A549 (cell line): ENCODE measurements at regions not wholly inside any gene's neighbourhood (a gene's known extent, or its start where the extent isn't known, plus 50 kb on each side); places are given as distances from the start of the nearest gene placed in this dataset.

Experiments used
- ATAC-seq, 2 experiments: fragments of 200-7000 bp in 1 of 2; fragments of >200 bp in 1 of 2; cut with Nextera tagmentation in 1 of 2; cut with Tn5 transposase in 1 of 2; 3 replicates each; pipeline versions ENCODE4 v1.8.0 to v1.9.1; 2018 to 2020; ENCODE audit warnings: mild to moderate bottlenecking in 1 of 2, moderate library complexity in 1 of 2
- CTCF ChIA-PET: fragments of 300-600 bp; sonication (Branson Sonifier 250); formaldehyde crosslinking; extraction: SDS; loops from one replicate; lab custom pipeline; 2021; ENCODE audit warnings: antibody characterized with exemption, inconsistent platforms; lab: Yijun Ruan, JAX
- POLR2A ChIA-PET: fragments of 350-600 bp; formaldehyde crosslinking; extraction: SDS; loops from one replicate; lab custom pipeline; 2021; ENCODE audit warnings: antibody characterized with exemption, inconsistent platforms; lab: Yijun Ruan, JAX
- DNase-seq, 2 experiments: peaks; one replicate each; pipeline versions ENCODE4 v3.0.0 to v3.0.0-alpha.2; 2011 to 2016; ENCODE audit warnings: low read depth in 1 of 2, low spot score in 1 of 2
- FAIRE-seq: peaks from 2 replicates; lab custom pipeline; 2011; peaks lifted over from hg19 to GRCh38; lab: Jason Lieb, UNC
- H3K27ac ChIP-seq, 2 experiments: fragments of >200 bp; sonication (Bioruptor Twin); formaldehyde crosslinking; 3 replicates each; pipeline ENCODE4 v1.5.1; 2016 to 2017
- H3K4me1 ChIP-seq: fragments of >200 bp; sonication (Bioruptor Twin); formaldehyde crosslinking; 3 replicates; pipeline ENCODE4 v1.6.1; 2016
- H3K4me2 ChIP-seq: fragments of >200 bp; sonication (Bioruptor Twin); formaldehyde crosslinking; 3 replicates; pipeline ENCODE4 v1.6.1; 2016
- H3K4me3 ChIP-seq: fragments of >200 bp; sonication (Bioruptor Twin); formaldehyde crosslinking; 3 replicates; pipeline ENCODE4 v1.5.1; 2016
- H3K9me3 ChIP-seq: fragments of >200 bp; sonication (Bioruptor Twin); formaldehyde crosslinking; 3 replicates; pipeline ENCODE4 v1.6.1; 2016
- MYC ChIP-seq: IDR thresholded peaks from 2 replicates; pipeline ENCODE4 v1.6.1; 2012; ENCODE audit warnings: mild to moderate bottlenecking, inconsistent platforms, low read length, improper control_type of control experiment, borderline replicate concordance
- WGBS: methylation state at CpG from one replicate; pipeline ENCODE4 v1.1.6; 2017; ENCODE audit errors: missing lambda C conversion rate; 5-methylcytosine and 5-hydroxymethylcytosine counted together
- TF ChIP-seq, protein P1 (sequence below): fragments of >200 bp; sonication (Bioruptor Twin); formaldehyde crosslinking; IDR thresholded peaks from 3 replicates; pipeline ENCODE4 v1.5.1; 2016

DNA sequence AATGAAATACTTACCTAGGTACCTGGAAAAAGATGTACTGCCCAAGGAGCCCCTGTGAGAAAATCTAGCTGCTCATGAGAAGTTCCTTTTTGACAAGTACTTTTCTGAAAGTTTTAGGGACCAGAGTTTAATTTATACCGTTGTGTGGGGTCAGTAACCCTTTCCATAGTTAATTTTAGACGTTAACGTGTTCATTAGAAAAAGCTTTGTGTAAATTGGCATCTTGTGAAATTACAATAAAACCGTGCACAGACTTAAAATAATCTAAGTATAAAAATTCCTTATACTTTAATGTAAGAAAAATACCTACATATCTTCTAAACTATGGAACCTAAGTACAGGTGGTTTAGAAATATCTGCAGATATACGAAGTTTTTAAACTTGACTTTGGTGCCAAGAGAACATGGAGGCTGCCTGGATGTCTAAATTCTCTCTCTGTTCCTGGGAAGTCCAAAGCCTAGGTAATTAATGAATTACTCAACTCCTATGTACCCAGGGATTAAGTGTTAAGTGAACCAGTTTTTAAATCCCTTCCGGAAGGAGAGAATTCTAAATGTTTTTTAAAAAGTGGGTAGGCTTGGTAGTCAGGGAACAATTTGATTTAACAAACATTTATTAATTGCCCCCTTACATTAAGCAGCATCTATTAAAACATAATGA lies 50.2 kb upstream of the PDX1 start:
- POLR2A ChIA-PET: interaction anchor here (0.6 to 1.0 kb wide), 2 partner anchors 84 to 91 kb away, joined by 3 to 4 read pairs; no protein-coding TSS in a partner anchor
- Histone ChIP-seq H3K9me3 (no peaks in the 10 kb centered on the region), H3K4me1 (no peaks in the 10 kb centered on the region), H3K27ac (no peak overlapping the region), H3K4me3 (no peak overlapping the region), H3K4me2 (0 out of 3 replicates have a peak overlapping the region, but pooled peaks have one; percentile 11)
- FAIRE-seq: no peak
- WGBS: 30% methylated on average over 6 of the region's 6 CpGs
- CTCF ChIA-PET: interaction anchor here (0.6 to 2.6 kb wide), 10 partner anchors 9 to 115 kb away, joined by 3 to 22 read pairs (median 4); no protein-coding TSS in a partner anchor
- no peak for DNase-seq
- ATAC-seq: no peak
- TF ChIP-seq, protein P1, sequence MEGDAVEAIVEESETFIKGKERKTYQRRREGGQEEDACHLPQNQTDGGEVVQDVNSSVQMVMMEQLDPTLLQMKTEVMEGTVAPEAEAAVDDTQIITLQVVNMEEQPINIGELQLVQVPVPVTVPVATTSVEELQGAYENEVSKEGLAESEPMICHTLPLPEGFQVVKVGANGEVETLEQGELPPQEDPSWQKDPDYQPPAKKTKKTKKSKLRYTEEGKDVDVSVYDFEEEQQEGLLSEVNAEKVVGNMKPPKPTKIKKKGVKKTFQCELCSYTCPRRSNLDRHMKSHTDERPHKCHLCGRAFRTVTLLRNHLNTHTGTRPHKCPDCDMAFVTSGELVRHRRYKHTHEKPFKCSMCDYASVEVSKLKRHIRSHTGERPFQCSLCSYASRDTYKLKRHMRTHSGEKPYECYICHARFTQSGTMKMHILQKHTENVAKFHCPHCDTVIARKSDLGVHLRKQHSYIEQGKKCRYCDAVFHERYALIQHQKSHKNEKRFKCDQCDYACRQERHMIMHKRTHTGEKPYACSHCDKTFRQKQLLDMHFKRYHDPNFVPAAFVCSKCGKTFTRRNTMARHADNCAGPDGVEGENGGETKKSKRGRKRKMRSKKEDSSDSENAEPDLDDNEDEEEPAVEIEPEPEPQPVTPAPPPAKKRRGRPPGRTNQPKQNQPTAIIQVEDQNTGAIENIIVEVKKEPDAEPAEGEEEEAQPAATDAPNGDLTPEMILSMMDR: 0 out of 3 replicates have a peak, but pooled peaks have one; percentile 1
- no peak for TF ChIP-seq MYC
